A673 (cell line): ENCODE measurements at regions not wholly inside any gene's neighbourhood (a gene's known extent, or its start where the extent isn't known, plus 50 kb on each side); places are given as distances from the start of the nearest gene placed in this dataset.

ENCODE experiments used
- BruUV-seq: library from RNA; stranded (reverse); fragments of 400-500 nt; replicated peaks from 2 replicates; lab custom pipeline; 2021; lab: Mats Ljungman, UMichigan
- CTCF ChIA-PET: fragments of 300-600 bp; sonication (Branson Sonifier 250); formaldehyde crosslinking; loops from one replicate; lab custom pipeline; 2022; ENCODE audit warnings: antibody characterized with exemption; lab: Charles Lee
- POLR2A ChIA-PET: fragments of 300-600 bp; sonication (Branson Sonifier 250); formaldehyde crosslinking; loops from one replicate; lab custom pipeline; 2022; ENCODE audit warnings: antibody characterized with exemption; ENCODE audit not compliant: low non-redundant PET; lab: Charles Lee
- DNase-seq: peaks from one replicate; pipeline ENCODE4 v3.0.0-alpha.2; 2015; ENCODE audit warnings: low spot score
- H3K27ac ChIP-seq: fragments of 200-600 bp; sonication (generic); 2 replicates; pipeline ENCODE4 v1.5.1; 2016; ENCODE audit warnings: mixed run types, low read depth, mild to moderate bottlenecking, mixed read lengths, antibody characterized with exemption, low read length; ENCODE audit not compliant: poor library complexity, severe bottlenecking
- H3K27me3 ChIP-seq: fragments of 200-600 bp; sonication (generic); replicated peaks from 2 replicates; pipeline ENCODE4 v1.6.1; 2017; ENCODE audit warnings: mixed run types, low read depth, mild to moderate bottlenecking, mixed read lengths, antibody characterized with exemption, low read length; ENCODE audit not compliant: insufficient read depth, poor library complexity
- H3K36me3 ChIP-seq: fragments of 200-600 bp; sonication (generic); 2 replicates; pipeline ENCODE4 v1.6.1; 2016; ENCODE audit warnings: mixed run types, mild to moderate bottlenecking, mixed read lengths, antibody characterized with exemption, low read length; ENCODE audit not compliant: insufficient read depth, poor library complexity, severe bottlenecking
- H3K4me1 ChIP-seq: fragments of 200-600 bp; sonication (generic); 2 replicates; pipeline ENCODE4 v1.6.1; 2017; ENCODE audit warnings: mixed run types, mild to moderate bottlenecking, mixed read lengths, antibody characterized with exemption, low read length; ENCODE audit not compliant: insufficient read depth, poor library complexity, severe bottlenecking
- H3K4me3 ChIP-seq: fragments of 200-600 bp; sonication (generic); 2 replicates; pipeline ENCODE4 v1.5.1; 2016; ENCODE audit warnings: low read depth, mixed run types, mild to moderate bottlenecking, mixed read lengths, low read length; ENCODE audit not compliant: poor library complexity, severe bottlenecking
- H3K9me3 ChIP-seq: fragments of 200-600 bp; sonication (generic); 2 replicates; pipeline ENCODE4 v1.6.1; 2016; ENCODE audit warnings: mixed run types, low read depth, mild to moderate bottlenecking, mixed read lengths, antibody characterized with exemption, low read length; ENCODE audit not compliant: poor library complexity, severe bottlenecking
- EZH2 ChIP-seq: fragments of 200-600 bp; sonication (generic); IDR thresholded peaks from 2 replicates; pipeline ENCODE4 v1.6.1; 2017; ENCODE audit warnings: borderline replicate concordance, low read depth, mild to moderate bottlenecking, mixed read lengths, antibody characterized with exemption, low read length; ENCODE audit not compliant: poor library complexity, severe bottlenecking
- intact Hi-C: fragments of 100-400 bp; cut with micrococcal nuclease; formaldehyde crosslinking; loops from one replicate; pipeline ENCODE4 v1.10.0; 2022; ENCODE audit not compliant: unreplicated experiment
- TF ChIP-seq, protein P1 (sequence below): fragments of 300-800, 200-600 bp; sonication (generic); conservative IDR thresholded peaks from 2 replicates; pipeline ENCODE4 v1.5.1; 2017; ENCODE audit warnings: low read depth, mild to moderate bottlenecking, antibody characterized with exemption, low read length, moderate library complexity, mixed read lengths

DNA sequence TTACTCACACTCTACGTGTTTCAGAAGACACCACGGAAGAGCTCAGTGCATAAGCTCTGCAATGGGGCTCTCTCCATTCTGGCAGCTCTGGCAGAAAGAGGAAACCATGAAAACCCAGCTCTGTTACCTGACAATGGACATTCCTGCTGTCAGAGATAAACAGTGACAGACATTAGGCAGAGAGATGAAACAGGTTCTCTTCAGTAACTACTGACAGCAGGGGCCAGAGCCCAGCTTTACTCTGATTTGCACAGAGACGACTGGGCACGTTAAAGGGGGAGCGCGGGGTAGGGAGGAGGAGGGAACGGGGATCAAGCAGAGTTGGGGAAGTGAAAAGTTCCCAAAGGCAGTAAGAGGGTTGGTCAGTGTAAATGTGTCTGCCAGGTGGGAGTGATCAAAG, 206.1 kb downstream of the RAMP3 start:
- intact Hi-C loops = no loop called here
- TF ChIP-seq, protein P1, sequence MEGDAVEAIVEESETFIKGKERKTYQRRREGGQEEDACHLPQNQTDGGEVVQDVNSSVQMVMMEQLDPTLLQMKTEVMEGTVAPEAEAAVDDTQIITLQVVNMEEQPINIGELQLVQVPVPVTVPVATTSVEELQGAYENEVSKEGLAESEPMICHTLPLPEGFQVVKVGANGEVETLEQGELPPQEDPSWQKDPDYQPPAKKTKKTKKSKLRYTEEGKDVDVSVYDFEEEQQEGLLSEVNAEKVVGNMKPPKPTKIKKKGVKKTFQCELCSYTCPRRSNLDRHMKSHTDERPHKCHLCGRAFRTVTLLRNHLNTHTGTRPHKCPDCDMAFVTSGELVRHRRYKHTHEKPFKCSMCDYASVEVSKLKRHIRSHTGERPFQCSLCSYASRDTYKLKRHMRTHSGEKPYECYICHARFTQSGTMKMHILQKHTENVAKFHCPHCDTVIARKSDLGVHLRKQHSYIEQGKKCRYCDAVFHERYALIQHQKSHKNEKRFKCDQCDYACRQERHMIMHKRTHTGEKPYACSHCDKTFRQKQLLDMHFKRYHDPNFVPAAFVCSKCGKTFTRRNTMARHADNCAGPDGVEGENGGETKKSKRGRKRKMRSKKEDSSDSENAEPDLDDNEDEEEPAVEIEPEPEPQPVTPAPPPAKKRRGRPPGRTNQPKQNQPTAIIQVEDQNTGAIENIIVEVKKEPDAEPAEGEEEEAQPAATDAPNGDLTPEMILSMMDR = no peak
- CTCF ChIA-PET = no interaction called here
- H3K36me3 ChIP-seq = no peaks in the 10 kb centered on the region
- no TSS peak for BruUV-seq
- H3K27me3 ChIP-seq = peaks cover 48% of the 10 kb centered on the region
- no peaks in the 10 kb centered on the region for H3K4me1 ChIP-seq
- POLR2A ChIA-PET = no interaction called here
- H3K4me3 ChIP-seq = no peak overlapping the region
- H3K27ac ChIP-seq = no peak overlapping the region
- DNase-seq = no peak
- H3K9me3 ChIP-seq = no peaks in the 10 kb centered on the region

DNA sequence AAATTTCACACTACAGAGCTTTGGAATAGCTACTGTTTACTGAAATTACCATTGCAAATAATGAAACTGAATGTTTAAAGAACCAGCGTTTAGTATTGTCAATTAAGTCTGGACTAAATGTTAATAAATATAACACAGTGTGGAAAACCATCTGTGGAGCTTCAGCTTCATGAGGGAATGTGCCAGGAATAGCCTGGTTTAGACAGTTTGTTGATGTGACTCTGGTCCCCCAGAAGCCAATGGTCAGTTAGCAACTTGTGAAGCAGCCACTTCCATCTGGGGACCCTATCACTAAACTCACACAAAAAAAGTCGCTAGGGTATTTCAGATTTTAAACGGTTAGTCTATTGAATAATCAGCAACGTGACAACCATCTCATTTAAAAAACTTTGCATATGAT, 207.8 kb downstream of the RAMP3 start:
- Histone ChIP-seq H3K27ac (no peak overlapping the region), H3K4me3 (no peak overlapping the region), H3K9me3 (no peaks in the 10 kb centered on the region), H3K27me3 (peaks cover 48% of the 10 kb centered on the region), H3K4me1 (no peaks in the 10 kb centered on the region), H3K36me3 (no peaks in the 10 kb centered on the region)
- no TSS peak for BruUV-seq
- ChIA-PET CTCF (no interaction called here), POLR2A (no interaction called here)
- intact Hi-C loops = no loop called here
- DNase-seq = no peak
- TF ChIP-seq, protein P1 = no peak
- TF ChIP-seq EZH2 = no peak

DNA sequence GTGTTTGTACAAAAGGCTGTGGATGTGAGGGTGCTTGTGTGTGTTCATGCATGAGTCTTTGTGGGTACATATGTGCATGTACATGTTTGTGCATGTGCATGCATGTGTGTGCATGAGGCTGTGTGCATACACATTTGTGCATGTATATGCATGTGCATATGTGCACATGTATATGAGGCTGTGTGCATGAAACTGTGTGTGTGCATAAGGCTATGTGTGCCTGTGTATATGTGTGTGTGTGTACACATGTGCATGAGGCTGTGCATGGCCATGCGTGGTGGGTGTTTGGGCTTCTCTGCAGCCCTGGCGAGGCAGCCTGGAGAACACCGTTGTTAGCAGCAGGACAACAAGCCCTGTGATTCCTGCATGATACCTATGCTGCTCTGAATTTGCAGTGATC, 207.7 kb upstream of the ADCY1 start:
- H3K9me3 ChIP-seq = no peaks in the 10 kb centered on the region
- TF ChIP-seq, protein P1 = no peak
- TF ChIP-seq EZH2 = no peak
- no TSS peak for BruUV-seq
- H3K27me3 ChIP-seq = peaks cover 53% of the 10 kb centered on the region
- intact Hi-C loops = no loop called here
- ChIA-PET POLR2A (no interaction called here), CTCF (no interaction called here)
- no peak overlapping the region for H3K4me3 ChIP-seq
- H3K36me3 ChIP-seq = no peaks in the 10 kb centered on the region
- DNase-seq = no peak
- H3K27ac ChIP-seq = no peak overlapping the region
- no peaks in the 10 kb centered on the region for H3K4me1 ChIP-seq
